ENCODE measurements at regions not wholly inside any gene's neighbourhood (a gene's known extent, or its start where the extent isn't known, plus 50 kb on each side); places are given as distances from the start of the nearest gene placed in this dataset.

DNA sequence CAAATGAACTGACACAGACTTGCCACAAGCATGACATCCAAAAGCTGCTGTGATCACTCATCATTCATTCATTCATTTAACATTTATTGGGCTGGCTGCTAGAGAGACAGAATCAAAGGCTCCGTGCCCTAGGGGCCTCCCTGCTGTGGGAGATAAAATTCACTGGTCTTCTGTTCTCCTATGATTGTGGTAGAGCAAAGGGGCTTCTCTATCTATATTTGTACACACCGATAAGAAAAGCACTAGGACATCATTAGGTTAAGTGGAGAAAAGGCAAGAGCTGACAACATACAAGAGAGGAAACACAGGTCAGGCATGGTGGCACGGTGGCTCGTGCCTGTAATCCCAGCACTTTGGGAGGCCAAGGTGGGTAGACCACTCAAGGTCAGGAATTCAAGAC lies 847.0 kb downstream of the TYW1 start:
- no peak for DNase-seq
- Histone ChIP-seq H3K4me1 (ENCODE audit: insufficient read depth) (no peaks in the 10 kb centered on the region), H3K4me3 (no peak overlapping the region), H3K9me3 (no peaks in the 10 kb centered on the region), H3K27me3 (no peaks in the 10 kb centered on the region), H3K27ac (no peak overlapping the region), H3K36me3 (no peaks in the 10 kb centered on the region)
- no peak for TF ChIP-seq POLR2A (IDR thresholded peaks at IDR 0.05)
- TF ChIP-seq CTCF (IDR thresholded peaks at IDR 0.05), result no peak
- TF ChIP-seq EP300 (IDR thresholded peaks at IDR 0.05), result no peak
- intact Hi-C loops (cut with DNase I), result no loop called here
- 67 to 90% (median 70%) methylated on average over 4 of the region's 4 CpGs for WGBS, 3 donors

- no peaks in the 10 kb centered on the region for H3K9me3 ChIP-seq
- no peaks in the 10 kb centered on the region for H3K27me3 ChIP-seq
- TF ChIP-seq CTCF (IDR thresholded peaks at IDR 0.05), result no peak
- no peak for TF ChIP-seq EP300 (IDR thresholded peaks at IDR 0.05)
- TF ChIP-seq POLR2A (IDR thresholded peaks at IDR 0.05), result no peak
- intact Hi-C loops (cut with DNase I), result no loop called here
- H3K36me3 ChIP-seq, result no peaks in the 10 kb centered on the region
- no peaks in the 10 kb centered on the region for H3K4me1 ChIP-seq (ENCODE audit: insufficient read depth)
- DNase-seq, result no peak
- no peak overlapping the region for H3K27ac ChIP-seq
- H3K4me3 ChIP-seq, result no peak overlapping the region
- WGBS, 3 donors, result 76 to 84% (median 82%) methylated on average over 11 of the region's 11 CpGs
Measured at GRCh38 chr7:67847092-67847787, 850.6 kb downstream of the TYW1 start.

DNA sequence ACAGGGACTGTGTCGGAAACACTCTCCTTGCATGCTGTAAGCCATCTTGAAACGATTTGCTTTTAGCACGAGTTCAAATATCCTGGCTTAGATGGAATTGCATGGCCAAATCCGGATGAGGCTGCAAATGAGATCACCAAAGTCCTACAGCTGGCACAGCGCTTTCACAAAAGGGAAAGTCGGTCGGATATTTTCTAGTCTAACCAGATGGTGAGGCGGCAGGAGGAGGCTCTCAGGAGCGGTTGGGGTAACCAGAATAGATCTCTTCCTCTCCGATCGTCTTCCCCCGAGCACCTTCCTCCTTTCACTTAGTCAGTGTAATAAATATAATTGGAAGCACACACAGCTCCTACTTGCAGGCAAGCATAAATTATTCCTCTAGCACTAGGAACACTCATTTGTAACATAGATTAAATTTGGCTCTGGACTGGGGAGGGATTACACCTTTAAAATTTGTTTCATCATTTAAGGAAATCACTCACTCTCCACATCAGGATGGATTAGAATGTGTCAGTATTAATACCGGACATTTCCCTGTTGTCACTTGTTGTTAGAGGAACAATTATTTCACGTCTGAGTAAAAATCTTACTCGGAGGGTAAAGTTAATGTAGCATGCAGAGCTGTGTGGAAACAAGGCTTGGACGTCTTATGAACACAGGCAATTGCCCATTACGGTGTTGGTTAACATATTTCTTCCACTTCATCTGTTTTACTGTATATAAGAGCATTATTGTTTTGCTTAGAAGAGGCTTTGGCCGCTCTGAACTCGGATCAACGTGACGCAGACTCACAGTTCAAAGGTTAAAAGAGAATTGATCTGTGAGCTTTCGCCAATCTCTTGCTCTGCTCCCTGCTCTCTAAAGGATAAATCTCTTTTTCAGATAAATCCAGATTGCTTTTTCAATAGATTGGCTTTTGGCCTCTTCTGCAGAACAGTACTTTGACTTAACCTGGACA lies 857.9 kb downstream of the TYW1 start:
- Histone ChIP-seq H3K4me1 (ENCODE audit: insufficient read depth) (no peaks in the 10 kb centered on the region), H3K27ac (no peak overlapping the region), H3K27me3 (no peaks in the 10 kb centered on the region), H3K4me3 (no peak overlapping the region), H3K9me3 (no peaks in the 10 kb centered on the region), H3K36me3 (no peaks in the 10 kb centered on the region)
- no peak for DNase-seq
- TF ChIP-seq POLR2A (IDR thresholded peaks at IDR 0.05) (no peak), CTCF (IDR thresholded peaks at IDR 0.05) (no peak), EP300 (IDR thresholded peaks at IDR 0.05) (no peak)
- intact Hi-C loops (cut with DNase I), result no loop called here
- 34 to 54% (median 42%) methylated on average over 22 of the region's 22 CpGs for WGBS, 3 donors

DNA sequence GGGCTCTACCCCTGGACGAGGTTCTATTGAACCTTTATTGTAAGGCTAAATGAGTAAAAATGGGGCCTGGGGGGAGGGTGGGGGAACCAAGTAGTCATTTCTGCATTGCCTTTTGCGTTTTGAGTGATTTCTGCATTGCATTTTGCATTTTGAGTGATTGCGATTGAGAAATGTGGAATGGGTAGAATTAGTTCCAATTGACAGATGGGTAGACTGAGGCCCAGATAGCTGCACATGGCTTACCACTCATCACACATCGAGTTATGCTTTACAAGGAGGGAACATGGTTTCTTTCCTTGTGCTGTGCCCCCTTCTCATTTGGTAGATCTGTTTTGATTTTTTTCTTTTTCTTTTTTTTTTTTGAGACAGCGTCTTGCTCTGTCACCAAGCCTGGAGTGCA lies 858.7 kb downstream of the TYW1 start:
- Histone ChIP-seq H3K27ac (no peak overlapping the region), H3K9me3 (no peaks in the 10 kb centered on the region), H3K27me3 (no peaks in the 10 kb centered on the region), H3K4me3 (no peak overlapping the region), H3K36me3 (no peaks in the 10 kb centered on the region), H3K4me1 (ENCODE audit: insufficient read depth) (no peaks in the 10 kb centered on the region)
- no peak for DNase-seq
- 71 to 73% (median 73%) methylated on average over 5 of the region's 5 CpGs for WGBS, 3 donors
- intact Hi-C loops (cut with DNase I), result no loop called here
- TF ChIP-seq EP300 (IDR thresholded peaks at IDR 0.05) (no peak), POLR2A (IDR thresholded peaks at IDR 0.05) (no peak), CTCF (IDR thresholded peaks at IDR 0.05) (no peak)

All from ovary (tissue), 7 donors.